RPMI8226 (cell line): ENCODE measurements at regions not wholly inside any gene's neighbourhood (a gene's known extent, or its start where the extent isn't known, plus 50 kb on each side); places are given as distances from the start of the nearest gene placed in this dataset.

ENCODE experiments used
- DNase-seq: peaks from one replicate; pipeline ENCODE4 v3.0.0-alpha.2; 2015

- DNase-seq: no peak
Observed at GRCh38 chr21:41605934-41606285, 98.0 kb upstream of the TMPRSS2 start.

DNA sequence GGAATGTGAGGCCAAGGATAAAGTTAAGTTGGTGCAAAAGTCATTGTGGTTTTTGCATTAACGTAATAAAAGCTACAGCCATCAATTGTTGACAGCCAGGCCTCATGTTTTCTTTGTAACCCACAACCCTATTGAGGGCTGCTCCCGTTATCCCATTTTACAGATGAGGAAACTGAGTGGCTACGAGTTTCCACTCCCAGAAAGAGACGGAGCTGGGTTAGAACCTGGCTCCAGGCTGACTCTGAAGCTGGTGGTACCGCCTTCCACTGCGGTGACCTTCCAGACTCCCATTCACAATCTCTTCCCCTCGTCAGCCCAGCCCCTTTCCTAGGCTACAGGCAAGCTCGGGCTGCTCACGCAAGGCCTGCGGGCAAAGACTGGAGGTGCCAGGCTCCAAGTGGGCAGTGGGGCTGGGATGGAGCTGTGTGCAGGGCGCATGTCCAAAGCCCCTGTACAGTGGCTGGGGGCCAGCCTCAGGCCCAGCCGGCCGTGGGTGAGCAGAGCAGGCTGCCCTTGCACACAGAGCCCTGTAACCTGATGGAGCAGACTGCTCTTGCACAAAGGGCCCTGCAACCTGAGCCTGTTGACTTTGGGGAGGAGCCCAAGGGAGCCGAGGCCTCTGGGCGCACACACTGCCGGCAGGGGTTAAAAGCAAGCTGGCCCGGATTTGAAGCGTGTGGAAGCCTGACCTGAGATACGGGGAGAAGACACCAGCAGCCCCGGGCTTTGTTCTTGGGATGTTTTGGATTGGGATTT is 97.4 kb upstream of the TMPRSS2 start:
- no peak for DNase-seq

- no peak for DNase-seq
Observed at GRCh38 chr21:41604583-41605041, 96.7 kb upstream of the TMPRSS2 start.

- DNase-seq: no peak
Observed at GRCh38 chr21:41603476-41603875, 95.5 kb upstream of the TMPRSS2 start.

- DNase-seq: no peak
Observed at GRCh38 chr21:41602531-41602930, 94.6 kb upstream of the TMPRSS2 start.

- no peak for DNase-seq
Observed at GRCh38 chr21:41601573-41602368, 93.8 kb upstream of the TMPRSS2 start.

DNA sequence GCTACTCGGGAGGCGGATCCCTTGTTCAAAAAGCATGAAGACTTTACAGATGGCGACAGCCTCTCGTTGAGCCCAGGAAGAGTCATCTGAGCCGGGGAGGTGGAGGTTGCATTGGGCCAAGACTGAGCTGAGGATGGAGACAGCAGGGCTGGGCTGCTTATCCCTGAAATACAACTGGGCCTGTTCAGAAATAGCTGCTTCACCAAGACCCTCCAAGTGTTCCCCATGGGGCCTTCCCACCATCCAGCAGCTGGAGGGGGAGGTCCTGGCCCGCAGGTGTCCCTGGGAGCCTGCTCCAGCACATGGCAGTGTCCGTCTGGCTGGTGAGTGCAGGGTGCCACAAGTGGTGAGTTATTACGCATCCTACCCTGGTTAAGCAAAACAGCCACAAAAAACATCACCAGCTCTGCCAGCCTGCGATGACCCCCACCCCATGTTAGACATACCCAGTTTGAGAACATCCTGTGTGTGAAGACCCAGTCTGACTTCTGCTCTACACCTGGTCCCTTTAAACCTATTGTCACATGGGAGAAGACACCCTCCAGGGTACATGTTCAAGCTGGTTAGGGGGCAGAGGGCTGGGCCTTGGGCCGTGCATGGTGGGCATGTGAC is 93.1 kb upstream of the TMPRSS2 start:
- no peak for DNase-seq

DNA sequence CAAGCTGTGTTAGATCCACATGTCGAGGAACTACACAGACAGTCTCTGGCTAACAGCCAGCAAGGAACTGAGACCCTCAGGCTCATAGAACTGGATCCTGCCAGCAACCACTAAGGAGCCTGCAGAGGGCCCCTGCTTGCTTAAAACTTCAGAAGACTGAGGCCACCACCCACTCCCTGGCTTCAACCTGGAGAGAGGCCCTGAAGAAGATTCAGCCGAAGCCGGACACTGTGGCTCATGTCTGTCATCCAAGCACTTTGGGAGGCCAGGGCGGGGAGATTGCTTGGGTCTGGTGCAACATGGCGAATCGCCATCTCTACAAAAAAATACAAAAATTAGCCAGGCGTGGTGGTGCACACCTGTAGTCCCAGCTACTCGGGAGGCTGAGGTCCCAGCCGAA is 92.6 kb upstream of the TMPRSS2 start:
- DNase-seq: no peak

DNA sequence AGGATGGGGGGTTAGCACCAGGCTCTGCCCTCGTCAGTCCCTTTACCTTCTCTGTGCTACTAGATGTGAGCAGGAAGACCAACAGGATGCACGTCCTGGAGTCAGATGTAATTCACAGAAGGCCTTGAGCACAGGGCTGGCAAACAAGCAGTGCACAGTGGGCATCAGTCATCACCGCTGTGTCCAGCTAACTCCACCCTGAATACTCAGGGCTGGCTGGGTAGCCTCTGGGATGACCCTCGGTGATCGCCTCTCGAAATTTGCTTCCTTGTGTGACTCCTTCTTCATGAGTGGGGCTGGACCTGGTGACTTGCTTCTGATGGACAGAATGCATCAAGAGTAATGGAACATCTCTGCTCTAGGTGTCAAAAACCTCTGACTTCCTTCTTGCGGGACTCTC is 92.2 kb upstream of the TMPRSS2 start:
- no peak for DNase-seq

- DNase-seq: peak; percentile 49
Observed at GRCh38 chr21:41598561-41599431, 90.8 kb upstream of the TMPRSS2 start.

DNA sequence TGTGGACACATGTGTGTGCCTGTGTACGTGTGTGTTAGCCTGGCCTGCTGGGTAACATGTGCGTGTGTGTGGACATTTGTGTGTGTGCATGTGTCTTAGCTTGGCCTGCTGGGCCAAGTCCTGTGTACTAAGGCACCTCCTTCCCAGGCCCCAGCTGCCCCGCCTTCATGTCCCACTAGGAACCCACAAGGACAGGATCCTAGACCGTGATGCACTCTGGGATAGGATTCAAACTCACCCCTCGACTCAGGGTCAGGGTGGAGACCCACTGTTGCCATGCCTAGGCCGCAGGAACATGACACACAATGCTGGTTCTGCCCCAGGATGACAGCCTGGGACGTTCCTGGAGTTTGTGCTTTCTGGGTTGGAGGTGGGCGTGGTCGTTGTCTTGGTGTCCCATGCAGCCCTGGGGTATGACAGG is 89.9 kb upstream of the TMPRSS2 start:
- DNase-seq: no peak

DNA sequence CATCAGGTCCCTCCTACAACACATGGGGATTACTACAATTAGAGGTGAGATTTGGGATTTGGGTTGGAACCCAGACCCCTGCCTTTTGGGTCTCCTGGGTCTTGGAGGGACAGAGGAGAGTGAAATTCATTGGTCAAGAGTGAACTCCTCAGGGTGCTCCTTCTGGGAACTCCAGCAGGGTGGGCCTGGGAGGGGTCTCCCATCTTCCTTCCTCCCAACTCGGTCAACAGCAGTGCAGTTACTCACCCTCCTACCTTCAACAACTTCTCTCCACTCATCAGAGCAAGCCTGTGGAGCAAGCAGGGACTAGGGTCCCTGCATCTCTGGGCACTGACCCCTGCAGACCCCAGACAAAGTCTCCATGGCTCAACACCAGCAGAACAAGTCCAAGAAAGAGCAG is 89.3 kb upstream of the TMPRSS2 start:
- no peak for DNase-seq

DNA sequence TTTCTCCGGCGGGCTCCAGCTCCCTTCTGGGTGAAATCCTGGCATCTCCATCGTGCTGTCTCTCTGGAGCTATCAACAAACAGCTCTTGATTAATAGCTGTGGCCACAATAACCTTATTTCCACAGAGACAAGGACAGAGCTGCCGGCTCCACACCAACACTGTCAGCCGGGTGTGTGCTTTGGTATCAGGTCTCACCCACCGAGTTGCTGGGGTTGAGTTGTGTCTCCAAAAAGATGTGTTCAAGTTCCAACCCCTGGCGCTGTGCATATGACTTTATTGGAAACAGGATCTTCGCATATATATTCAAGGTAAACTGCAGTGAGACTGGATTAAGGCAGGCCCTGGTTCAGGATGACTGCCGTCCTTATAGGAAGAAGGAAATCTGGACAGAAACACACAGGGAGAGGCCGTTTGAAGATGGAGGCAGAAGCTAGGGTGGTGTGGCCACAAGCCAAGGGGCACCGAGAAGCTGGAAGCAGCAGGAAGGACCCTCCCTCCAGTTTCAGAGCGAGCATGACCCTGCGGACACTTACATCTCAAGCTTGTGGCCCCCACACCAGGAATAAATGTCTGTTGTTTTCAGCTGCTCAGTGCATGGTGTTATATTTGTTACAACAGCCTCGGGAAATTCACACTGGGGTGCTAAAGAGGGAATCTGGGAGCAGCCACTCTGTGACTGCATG is 88.4 kb upstream of the TMPRSS2 start:
- no peak for DNase-seq

GRCh38 chr21:41594268-41594667 is 86.3 kb upstream of the TMPRSS2 start:
- DNase-seq: no peak

GRCh38 chr21:41593760-41594138 is 85.8 kb upstream of the TMPRSS2 start:
- DNase-seq: no peak

- DNase-seq: no peak
Observed at GRCh38 chr21:41593051-41593759, 85.2 kb upstream of the TMPRSS2 start.

GRCh38 chr21:41589620-41590175 is 81.7 kb upstream of the TMPRSS2 start:
- no peak for DNase-seq

GRCh38 chr21:41589131-41589530 is 81.2 kb upstream of the TMPRSS2 start:
- DNase-seq: no peak

GRCh38 chr21:41585199-41585994 is 77.4 kb upstream of the TMPRSS2 start:
- no peak for DNase-seq

DNA sequence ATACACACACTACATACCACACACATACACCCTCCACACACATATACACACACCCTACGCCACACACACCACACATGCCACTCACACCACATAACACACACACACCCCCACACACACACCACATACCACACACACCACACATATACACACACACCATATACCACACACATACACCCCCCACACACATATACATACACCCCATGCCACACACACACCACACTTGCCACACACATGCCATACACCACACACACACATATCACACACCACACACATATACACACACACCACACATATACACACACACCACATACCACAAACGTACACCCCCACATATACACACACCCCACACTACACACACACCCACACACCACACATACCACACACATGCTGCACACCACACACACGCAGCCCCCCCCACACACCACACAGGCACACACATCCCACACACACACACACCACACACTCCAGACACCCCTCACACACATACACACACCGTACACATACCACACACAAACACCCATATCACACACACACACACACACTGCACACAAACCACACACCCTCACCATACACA is 76.7 kb upstream of the TMPRSS2 start:
- no peak for DNase-seq
